ENCODE measurements at regions not wholly inside any gene's neighbourhood (a gene's known extent, or its start where the extent isn't known, plus 50 kb on each side); places are given as distances from the start of the nearest gene placed in this dataset.

- Histone ChIP-seq H3K9me3 (no peaks in the 10 kb centered on the region), H3K27me3 (no peaks in the 10 kb centered on the region), H3K36me3 (no peaks in the 10 kb centered on the region), H3K4me1 (ENCODE audit: insufficient read depth) (peaks cover 14% of the 10 kb centered on the region), H3K27ac (no peak overlapping the region), H3K4me3 (no peak overlapping the region)
- WGBS, 3 donors, result 28 to 31% (median 28%) methylated on average over 42 to 54 of the region's 54 CpGs
- TF ChIP-seq EP300 (IDR thresholded peaks at IDR 0.05), result no peak
- TF ChIP-seq CTCF (IDR thresholded peaks at IDR 0.05), result no peak
- no peak for DNase-seq
- intact Hi-C loops (cut with DNase I), result no loop called here
Measured at GRCh38 chr2:120654381-120655134, 81.1 kb upstream of the GLI2 start.

- Histone ChIP-seq H3K36me3 (no peaks in the 10 kb centered on the region), H3K27ac (no peak overlapping the region), H3K27me3 (no peaks in the 10 kb centered on the region), H3K4me3 (no peak overlapping the region), H3K9me3 (no peaks in the 10 kb centered on the region), H3K4me1 (ENCODE audit: insufficient read depth) (peaks cover 29% of the 10 kb centered on the region)
- 48 to 66% (median 60%) methylated on average over 19 of the region's 19 CpGs for WGBS, 3 donors
- no peak for DNase-seq
- TF ChIP-seq POLR2A (IDR thresholded peaks at IDR 0.05) (no peak), CTCF (IDR thresholded peaks at IDR 0.05) (no peak), EP300 (IDR thresholded peaks at IDR 0.05) (no peak)
- intact Hi-C loops (cut with DNase I), result no loop called here
Measured at GRCh38 chr2:120656273-120656950, 79.3 kb upstream of the GLI2 start.

DNA sequence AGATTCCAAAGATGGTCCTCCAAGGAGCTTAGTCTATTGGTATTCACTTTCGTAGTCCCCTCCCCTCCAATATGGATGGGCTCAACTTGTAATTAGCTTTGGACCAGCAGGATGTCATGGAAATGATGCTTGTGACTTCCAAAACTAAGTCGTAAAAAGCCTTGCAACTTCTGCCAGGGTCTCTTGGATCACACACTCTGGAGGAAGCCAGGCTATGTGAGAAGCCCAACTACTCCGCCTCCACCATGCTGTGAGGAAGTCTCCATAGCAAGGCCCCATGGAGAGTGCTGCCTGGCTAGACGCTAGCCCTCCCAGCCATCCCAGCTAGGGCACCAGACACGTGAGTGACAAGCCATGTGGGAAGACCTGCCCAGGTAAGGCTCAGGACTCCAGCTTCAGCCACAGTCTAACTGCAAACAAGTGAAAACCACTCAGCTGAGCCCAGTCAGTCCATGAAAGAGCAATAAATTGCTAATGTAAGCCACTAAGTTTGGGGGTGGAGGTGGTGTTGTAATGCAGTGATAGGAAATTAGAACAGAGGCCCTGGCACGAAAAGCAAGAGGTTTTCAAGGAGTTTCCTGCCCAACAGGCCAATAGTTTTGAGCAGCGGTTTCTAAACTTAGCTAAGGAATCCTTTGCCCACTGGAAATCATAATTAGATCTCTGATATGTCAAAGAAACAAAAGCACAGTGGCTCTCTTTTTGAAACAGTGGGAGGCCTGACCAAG lies 77.5 kb upstream of the GLI2 start:
- H3K36me3 ChIP-seq, result no peaks in the 10 kb centered on the region
- no peaks in the 10 kb centered on the region for H3K27me3 ChIP-seq
- H3K27ac ChIP-seq, result no peak overlapping the region
- 88 to 94% (median 93%) methylated on average over 7 of the region's 7 CpGs for WGBS, 3 donors
- no peak for DNase-seq
- no peak overlapping the region for H3K4me3 ChIP-seq
- peaks cover 31% of the 10 kb centered on the region for H3K4me1 ChIP-seq (ENCODE audit: insufficient read depth)
- TF ChIP-seq EP300 (IDR thresholded peaks at IDR 0.05) (no peak), CTCF (IDR thresholded peaks at IDR 0.05) (no peak), POLR2A (IDR thresholded peaks at IDR 0.05) (no peak)
- no peaks in the 10 kb centered on the region for H3K9me3 ChIP-seq
- intact Hi-C loops (cut with DNase I), result no loop called here

- no peak for DNase-seq
- Histone ChIP-seq H3K4me1 (ENCODE audit: insufficient read depth) (peaks cover 31% of the 10 kb centered on the region), H3K27ac (no peak overlapping the region), H3K36me3 (no peaks in the 10 kb centered on the region), H3K9me3 (no peaks in the 10 kb centered on the region), H3K4me3 (no peak overlapping the region), H3K27me3 (no peaks in the 10 kb centered on the region)
- intact Hi-C loops (cut with DNase I), result no loop called here
- TF ChIP-seq EP300 (IDR thresholded peaks at IDR 0.05), result no peak
- TF ChIP-seq POLR2A (IDR thresholded peaks at IDR 0.05), result no peak
- TF ChIP-seq CTCF (IDR thresholded peaks at IDR 0.05), result no peak
- WGBS, 3 donors, result 72 to 83% (median 79%) methylated on average over 2 of the region's 2 CpGs
Measured at GRCh38 chr2:120658770-120659158, 76.9 kb upstream of the GLI2 start.
